Stimulated activated CD8-positive, alpha-beta memory T cell treated with anti-CD3 and anti-CD28 coated beads, Interleukin-12 subunit alpha, Interleukin-12 subunit beta, amount 100 ng/mL, for 24 hours (primary cell): ENCODE measurements at regions not wholly inside any gene's neighbourhood (a gene's known extent, or its start where the extent isn't known, plus 50 kb on each side); places are given as distances from the start of the nearest gene placed in this dataset.
"Not testable (repeated sequence)": the region's sequence is repeated elsewhere in the genome, so short reads cannot be mapped to it uniquely, and the experiment has no call there.

Source experiments
- DNase-seq: peaks from one replicate; pipeline ENCODE4 v3.0.0-alpha.2; 2020; ENCODE audit errors: extremely low read depth

DNA sequence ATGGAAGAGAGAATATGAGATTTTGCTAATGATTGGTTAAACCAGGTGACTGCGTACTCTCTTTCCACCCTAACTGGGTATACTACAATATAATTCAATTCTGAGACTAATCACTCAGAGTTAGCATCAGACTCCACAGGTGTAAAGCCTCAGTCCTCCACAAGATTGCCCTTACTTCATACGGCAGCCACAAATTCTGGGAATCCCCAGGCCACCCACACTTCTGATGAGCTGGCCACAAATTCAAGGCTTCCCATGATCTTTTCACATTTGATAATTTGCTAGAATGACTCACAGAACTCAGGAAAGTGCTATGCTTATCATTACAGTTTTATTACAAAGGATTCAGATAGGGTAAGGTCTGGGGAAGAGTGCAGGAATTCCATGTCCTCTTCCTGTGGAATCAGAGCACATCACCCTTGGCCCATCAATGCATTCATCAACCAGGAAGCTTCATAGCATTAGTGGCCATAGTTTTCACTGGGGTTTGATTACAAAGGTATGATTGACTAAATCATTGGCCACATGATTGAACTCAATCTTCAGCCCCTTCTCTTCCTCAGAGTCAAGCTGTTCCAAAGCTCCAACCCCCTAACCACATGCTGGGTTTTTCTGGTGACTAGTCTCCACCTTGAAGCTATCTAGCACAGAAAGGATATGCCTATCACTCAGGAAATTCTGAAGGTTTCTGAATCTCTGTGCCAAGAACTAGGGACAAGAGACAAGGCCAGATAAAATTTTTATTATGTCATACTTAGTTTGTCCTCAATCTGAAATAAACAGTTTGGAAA is 131.7 kb downstream of the HHIPL2 start:
- no peak for DNase-seq

DNA sequence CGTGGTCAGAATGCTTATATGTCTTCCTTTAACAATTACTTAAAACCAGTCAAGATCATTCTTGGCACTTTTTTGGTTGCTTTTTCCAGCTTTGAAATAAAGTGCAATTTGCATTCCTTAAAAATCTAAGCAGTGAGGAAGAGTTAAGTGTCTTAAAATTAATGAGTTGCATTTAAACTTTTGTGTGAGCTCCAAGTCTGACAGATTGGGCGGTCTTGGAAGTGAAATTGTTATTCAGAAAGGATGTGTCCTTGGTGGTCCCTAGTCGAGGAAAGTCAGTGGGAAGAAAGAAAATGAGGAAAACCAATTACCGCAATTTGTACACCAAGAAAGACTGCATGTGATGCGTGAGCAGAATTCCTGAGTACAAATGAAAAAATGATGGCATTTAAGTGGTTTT is 132.5 kb downstream of the HHIPL2 start:
- DNase-seq, result no peak

DNA sequence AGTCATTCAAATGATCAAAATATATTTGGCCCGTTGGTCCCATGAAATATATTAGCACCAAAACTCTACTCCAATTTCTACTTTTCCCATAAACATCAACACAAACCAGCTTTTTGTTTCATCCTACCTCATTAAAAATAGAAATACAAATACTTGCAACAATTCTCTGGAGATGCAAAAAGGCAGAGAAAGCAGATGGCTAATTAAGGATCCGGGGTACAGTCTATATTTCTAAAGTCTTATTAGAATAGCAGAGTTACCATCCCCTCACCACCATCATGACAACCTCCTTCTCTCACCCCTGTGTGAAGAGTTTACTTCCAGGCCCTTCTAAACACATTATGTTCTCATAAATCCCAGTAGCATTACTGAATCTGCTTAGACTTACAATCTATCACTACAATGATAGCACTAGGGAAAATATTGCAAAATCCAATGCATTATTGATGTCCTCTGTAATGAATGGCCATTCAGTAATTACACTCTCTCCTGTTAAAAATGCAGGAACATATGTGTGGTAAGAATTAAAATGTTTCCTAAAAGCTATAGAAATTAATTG is 133.8 kb downstream of the HHIPL2 start:
- no peak for DNase-seq

DNA sequence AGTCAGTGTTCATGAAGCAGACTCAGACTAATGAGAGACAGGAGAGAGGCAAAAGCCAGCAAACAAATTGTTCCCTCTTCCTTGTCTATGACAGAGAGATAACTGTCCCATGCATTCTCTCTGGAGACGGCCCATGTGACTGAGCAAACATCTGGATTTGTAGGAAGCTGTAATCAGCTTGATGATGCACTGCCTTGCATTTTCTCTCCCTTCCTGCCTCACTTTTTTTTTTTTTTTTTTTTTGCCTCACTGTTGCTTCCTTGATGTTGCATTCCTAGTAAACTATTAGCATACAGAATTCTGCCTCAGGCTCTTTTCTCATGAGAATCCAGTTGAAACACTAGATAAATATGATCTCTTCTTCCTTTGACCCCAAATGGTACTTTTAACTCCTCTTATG is 134.5 kb downstream of the HHIPL2 start:
- no peak for DNase-seq

DNA sequence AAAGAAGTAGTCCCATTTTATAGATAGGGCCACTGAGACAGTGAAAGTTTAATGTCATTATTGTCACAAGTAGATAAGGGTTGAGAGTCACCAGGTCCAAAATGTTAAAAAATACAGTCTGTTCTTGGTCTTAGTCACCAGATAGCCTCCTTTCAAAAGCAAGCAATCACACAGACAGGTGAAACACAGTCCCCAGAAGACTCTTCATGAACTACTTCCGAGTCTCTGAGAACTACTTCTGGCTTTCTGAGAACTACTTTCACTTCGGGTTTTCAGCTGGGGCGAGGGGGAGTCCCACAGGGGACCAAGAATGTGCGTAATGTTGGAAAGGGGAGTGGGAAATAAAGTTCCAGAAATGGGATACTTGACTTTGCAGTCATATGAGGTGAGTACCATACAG is 143.2 kb downstream of the HHIPL2 start:
- DNase-seq, result no peak

DNA sequence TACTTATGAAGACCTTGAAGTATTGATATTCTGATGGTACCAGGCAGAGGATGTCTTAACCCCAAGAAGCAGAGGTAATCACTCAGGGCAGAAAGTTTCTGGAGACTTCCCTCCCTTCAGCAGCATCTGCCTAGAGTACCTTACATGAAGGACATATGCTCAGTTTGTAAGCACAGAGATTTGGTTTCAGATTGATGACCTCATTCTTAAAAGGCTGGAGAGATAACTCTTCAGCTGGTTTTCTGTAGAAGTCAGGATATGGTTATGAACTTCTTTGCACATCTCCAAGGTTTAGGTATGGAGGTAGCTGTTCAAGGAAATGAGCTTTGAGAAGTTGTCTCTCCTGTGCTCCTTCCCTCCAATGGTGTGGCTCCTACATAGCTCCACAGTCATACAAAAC is 148.7 kb downstream of the HHIPL2 start:
- DNase-seq, result no peak

DNA sequence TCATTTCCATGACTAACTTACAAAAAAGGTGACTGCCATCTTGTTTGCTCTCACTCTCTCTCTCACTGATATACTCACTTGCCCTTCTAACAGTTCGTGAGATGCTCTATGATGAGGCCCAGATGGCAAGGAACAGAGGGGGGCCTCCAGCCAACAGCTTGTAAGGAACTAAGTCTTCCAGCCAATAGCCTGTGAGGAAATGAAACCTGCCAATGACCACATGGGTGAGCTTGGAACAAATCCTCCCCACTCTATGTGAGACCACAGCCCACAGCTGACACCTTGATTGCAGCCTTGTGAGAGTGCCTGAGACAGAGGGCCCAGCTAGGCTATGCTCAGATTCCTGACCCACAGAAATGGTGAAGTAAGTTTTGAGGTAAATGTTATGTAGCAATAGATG is 153.7 kb downstream of the HHIPL2 start:
- no peak for DNase-seq

DNA sequence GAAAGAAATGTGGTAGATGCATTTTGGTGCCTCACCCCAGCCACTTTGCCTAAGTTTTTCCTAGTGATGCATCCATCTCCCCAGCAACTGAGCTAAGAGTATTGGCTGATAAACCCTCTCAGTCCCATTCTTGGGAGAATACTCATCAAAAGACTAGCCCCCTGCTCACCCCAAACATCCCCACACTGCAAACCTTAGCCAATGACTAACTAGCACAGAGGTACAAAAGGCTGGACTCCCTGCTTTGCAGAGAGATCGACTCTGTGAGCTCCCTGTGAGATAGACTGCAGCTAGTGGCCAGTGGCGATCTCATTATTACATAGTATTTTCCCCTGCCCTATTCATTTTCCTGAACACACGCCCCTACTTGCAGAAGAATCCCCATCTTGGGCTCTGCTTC is 155.3 kb downstream of the HHIPL2 start:
- no peak for DNase-seq

DNA sequence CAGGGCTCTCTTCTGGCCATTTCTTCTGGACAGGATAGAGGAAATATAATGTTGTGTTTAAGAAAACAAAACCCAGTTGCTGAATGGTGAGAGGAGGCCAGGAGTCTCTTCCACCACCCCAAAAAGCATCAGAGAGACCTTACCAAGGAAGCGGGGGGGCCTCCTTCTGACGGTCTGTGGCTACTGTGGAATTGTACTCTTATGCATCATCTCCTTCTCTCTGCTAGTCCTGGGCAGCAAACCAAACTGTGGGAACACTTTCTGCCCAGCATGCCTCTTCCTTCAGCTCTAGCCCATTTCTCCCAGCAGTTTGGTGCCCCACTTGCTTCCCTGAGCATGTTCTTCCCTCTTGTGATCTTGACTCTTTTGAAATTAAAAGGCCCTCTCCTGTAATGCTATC is 157.7 kb downstream of the HHIPL2 start:
- DNase-seq, result no peak

DNA sequence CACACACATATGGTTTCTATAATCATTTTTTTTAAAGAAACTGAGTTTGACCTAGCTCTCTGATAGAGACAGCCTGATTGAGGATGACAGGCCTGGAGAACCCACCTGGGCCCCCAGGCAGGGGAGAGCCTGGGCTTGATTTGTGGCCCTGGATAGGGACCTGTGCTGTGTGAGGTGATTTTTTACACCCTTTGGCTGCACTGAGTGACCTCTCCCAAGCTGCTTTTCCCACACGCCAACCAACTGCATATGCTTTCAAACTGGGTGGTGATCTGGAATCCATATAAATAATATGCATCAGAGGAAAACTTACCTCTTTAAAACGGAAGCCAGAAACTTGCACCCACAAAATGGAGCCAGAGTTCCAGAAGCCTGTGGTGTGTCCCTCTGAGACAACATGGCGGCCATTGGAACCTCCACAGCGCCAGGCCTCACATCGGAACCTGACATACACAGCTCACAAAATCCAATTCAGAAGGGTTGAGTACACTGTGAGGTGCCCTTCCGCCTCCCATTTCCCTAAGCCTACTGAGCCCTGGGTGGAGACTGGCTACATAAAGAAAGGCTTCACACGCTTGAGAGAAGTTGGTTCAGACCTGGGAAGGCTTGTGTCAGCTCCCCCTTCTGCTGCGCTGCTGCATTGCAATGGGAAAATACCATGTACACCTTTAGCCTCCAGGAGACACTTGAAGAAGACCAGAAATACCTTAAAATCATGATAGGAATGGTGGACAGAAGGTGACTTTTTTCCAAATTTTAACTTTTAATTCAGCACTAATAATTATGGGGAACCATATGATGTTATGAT is 160.7 kb downstream of the HHIPL2 start:
- DNase-seq, result no peak

DNA sequence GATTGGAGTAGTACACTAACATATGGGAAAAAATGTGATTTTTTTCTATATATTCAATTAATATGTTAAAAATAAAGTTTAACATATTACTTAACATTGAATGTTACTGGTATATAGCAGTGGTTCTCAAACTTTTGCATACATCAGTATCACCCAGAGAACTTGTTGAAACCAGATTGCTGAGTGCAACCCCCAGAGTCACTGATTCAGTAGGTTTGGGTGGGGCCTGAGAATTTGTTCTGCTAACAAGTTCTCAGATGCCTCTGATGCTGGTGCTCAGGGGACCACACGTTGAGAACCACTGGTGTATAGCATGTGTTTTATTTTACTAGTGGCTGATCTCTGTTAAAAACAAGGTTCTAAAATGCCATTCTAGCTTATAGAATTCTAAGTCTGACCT is 161.9 kb downstream of the HHIPL2 start:
- DNase-seq, result no peak

DNA sequence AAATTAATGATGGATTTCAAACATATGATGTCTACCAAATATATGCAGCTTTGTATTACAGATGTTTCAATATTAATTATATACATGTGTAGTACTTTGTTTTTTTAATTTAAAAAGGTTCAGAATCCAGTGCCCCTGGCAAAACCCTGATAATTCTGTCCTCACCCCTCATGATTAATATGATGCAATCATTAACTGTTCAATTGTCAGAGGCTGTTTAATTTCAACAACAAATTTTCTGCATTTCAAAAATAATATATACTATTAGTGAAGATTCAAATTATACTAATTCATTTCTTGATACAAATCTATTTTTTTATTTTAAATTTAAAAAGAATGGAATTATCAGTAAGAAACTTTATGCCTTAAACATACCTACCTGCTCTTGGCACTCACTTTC is 162.6 kb downstream of the HHIPL2 start:
- no peak for DNase-seq

DNA sequence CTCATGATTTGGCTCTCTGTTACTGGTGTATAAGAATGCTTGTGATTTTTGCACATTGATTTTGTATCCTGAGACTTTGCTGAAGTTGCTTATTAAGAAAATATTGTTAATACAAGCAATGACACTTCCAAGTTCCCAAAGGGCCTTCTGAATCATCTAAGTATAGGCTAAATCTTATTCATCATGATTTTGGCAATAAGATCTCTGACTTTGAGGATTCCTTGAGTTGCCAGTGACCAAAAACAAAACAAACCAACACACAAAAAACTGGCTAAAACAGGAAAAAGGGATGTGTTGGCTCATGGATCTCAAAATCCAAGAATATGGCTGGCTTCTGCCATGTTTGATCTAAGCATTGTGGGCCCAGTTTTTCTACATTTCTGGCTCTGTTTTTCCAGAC is 163.4 kb downstream of the HHIPL2 start:
- no peak for DNase-seq

DNA sequence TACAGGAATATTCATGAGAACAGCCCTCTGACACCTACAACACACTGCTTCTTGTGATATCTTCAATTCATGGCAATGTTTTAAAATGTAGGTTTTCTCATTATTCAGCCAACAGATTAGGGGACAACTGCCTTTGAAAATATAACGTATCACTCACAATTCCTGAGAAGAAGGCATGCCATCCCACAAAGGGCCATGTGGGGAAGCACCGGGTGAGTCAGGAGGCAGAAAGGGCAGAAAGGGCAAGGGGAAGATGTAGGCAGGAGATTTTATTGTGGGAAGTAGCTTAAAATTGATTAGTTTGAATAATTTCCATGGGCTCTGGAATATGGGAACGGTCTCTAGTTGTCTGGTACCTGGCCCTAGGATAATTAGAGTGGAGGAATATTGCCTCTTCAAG is 165.7 kb downstream of the HHIPL2 start:
- DNase-seq, result no peak

DNA sequence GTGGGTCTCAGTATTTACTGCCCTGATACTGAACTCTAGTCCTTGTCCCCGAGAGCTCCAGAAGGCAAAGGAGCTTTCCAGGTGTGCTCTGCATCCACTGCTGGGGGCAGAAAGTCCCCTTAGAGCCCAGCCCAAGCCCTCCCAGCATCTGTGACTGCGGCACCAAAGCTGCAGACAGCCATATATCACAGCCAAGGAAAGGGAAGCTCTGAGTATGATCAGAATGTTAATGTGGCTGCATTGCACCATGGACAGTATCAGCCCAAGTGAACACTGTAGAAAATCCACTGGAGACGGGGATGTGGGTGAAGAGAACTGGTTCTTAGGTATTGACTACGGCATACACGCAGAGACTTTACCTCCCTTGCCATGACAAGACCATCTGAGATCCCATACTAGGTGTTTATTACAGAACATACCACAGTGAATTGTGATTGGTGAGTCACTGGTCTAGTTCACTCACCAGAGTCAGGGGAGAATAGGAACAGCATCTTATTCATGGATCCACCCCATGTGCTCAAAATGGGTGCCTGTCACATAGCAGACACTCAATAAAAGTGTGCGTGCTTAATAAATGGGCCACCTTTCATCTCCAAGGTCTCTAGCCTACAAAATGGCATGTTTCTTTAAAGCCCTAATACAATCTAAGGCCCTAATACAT is 170.3 kb downstream of the HHIPL2 start:
- no peak for DNase-seq

DNA sequence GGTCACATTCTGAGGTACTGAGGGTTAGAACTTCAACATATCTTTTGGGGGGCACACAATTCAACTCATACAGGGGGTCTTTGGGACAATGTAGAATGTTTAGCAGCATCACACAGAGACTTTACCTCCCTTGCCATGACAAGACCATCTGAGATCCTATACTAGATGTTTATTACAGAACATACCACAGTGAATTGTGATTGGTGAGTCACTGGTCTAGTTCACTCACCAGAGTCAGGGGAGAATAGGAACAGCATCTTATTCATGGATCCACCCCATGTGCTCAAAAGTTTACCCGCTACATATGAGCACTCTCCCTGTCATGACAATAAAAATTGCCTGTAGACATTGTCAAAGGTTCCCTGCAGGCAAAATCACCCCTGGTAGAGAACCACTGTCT is 171.1 kb downstream of the HHIPL2 start:
- DNase-seq, result not testable (repeated sequence)

DNA sequence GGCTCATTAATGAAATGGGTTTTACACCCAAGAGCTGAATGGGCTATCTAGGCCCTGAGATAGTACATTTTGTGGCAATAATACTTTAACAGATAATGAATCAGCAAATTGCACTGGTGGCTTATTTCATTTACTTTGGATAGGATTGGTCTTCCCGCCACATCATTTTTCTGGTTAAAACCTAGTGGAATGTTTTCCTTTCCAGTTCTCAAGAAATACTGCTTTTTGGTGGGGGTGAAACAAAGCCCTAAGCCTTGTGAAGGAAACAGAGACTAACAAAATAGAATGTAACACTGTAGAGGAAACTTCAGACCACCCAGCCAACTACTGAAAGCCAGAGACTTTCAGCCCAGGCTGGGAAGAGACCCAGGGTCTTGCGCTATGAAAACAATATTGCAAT is 172.2 kb downstream of the HHIPL2 start:
- no peak for DNase-seq

DNA sequence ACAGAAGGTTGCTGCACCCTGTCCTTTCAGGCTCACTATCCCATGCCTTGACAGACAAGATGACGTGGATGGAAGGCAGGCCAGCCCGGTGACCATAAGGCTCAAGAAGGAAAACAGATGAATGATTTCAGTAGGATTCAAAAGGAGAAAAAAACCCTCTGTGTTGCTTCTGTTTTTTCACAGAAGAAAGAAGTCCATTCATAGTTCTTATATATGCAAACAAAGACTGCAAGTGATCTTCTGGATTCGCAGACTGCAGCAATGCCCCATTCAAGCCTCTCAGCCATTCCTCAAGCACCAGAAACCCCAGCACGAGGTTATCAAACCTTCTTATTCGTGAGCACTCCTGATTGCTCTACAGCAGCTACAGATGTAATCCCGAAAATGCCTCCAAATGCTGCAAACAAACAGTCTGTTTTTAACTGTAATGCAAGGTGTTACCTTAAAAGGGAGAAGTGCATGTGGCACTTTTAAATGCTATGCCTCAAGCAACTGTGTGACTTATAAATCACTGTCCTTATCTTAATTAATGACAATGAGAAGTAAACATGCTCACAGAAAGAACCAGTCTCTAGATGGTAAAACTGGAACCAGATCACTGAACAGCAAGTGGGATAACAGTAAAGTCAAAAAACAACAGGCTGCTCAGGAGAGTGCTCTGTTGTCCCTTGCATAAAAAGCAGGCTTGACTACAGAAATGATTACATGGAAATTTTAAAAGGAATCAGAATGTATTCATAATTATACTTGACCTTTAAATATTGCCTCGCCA is 173.9 kb downstream of the HHIPL2 start:
- DNase-seq, result no peak

DNA sequence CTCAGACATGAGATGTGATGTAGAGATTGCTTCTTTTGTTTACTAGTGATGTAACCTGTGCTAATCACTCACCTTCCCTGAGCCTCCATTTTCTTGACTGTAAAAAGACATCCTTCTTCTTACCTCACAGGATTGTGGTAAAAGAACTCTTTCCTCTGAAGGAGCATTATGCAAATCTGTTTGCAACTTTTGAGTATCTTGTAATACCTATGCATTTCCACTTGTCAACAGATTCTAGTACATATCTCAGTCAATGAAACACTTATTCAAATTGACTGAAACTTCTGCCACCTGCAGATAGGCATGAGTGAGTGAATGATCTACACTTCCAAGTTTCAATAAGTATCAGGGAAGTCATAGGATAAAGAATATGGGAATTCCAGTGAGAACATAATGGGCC is 174.7 kb downstream of the HHIPL2 start:
- no peak for DNase-seq

DNA sequence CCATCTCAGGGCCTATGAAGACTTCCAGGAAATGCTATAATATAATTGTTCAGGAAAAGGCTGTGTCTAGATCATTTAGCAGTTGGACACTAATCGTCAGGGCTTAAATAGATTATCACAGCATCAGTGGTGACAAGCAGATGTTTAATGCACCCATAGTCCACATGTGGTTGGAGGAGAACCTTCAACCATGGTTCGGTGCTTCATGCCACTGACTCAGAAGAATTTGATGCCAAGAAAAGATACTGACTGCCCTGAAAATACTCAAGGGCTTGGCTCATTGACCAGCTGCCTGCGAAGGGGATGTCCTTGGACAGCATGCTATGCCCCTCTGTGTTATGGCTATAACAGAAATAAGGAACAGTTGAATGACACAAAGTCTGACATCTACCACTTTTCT is 175.7 kb downstream of the HHIPL2 start:
- DNase-seq, result no peak

DNA sequence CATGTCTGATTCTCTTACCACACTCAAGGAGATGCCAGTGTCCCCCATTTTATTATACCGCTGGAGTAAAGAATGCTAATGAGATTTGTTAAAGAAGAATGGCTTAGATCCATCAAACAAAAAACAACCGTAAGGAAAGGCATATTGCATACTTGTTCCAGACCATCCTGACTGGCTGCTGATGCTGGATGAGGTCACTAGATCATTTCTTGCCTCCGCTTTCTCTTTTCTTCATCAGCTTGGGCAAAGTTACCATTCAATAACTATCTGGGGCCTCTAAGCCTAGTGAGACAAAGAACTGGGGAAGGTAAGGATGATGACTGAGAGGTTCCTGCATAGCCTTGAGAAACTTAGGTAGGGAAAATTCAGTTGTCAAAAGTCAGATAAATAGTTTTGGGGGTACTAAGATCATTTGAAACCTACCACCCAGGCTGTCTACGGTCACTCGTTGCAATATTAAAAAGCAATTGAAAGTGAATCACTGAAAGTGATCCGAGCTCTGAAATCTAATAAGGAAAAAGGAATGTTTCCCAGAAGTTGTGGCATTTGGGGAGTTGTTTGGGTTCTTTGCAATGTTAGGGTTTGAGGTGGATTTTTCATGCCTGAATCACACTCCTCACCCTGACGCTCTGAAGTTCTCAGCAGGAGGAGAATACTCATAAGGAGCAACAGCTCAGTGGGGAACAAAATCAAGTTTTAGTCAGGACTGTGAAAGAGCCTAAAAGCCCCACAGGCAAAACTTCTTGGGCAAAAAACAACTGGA is 176.8 kb downstream of the HHIPL2 start:
- DNase-seq, result no peak
